Activated T-cell treated with anti-CD3 and anti-CD28 coated beads, Interleukin-2, amount 50 U/mL, for 1 hour (primary cell): ENCODE measurements at regions not wholly inside any gene's neighbourhood (a gene's known extent, or its start where the extent isn't known, plus 50 kb on each side); places are given as distances from the start of the nearest gene placed in this dataset.
"Not testable (repeated sequence)": the region's sequence is repeated elsewhere in the genome, so short reads cannot be mapped to it uniquely, and the experiment has no call there.

Experiments used
- DNase-seq: peaks from one replicate; pipeline ENCODE4 v3.0.0-alpha.2; 2020

DNA sequence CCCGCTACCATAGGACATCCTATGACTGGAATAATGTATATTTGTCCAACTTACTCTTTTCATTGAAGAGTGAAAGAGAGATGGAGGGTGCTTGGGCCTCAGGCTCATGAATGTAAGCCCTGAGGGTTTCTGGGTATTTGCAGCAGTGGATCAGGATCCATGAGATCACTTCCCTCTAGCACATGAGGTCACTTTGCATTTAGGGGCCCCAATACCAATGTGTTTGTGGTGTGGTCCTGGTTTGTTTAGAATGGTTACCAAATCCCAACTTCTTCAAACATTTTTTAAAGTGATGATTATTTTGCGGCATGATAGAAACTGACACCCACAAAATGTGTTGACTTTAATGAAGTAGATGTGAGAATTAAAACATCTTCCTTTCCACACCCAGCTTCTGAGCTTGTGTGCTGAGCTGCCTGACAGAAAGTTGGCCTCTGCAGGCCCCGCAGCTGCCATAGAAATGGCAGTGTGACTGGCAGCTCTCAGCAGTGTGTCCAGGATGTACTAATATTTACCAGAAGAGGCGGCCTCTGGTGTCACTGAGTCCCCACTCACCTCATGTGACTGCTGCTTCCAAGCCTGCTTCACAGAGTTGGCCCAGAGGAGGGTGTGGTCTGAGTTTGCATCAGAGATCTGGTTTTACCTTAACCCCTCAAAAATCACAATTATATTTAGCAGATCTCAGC is 447.6 kb upstream of the NPVF start:
- DNase-seq, result no peak

- DNase-seq, result no peak
These were observed 449.3 kb upstream of the NPVF start for GRCh38 chr7:25677595-25677994.

DNA sequence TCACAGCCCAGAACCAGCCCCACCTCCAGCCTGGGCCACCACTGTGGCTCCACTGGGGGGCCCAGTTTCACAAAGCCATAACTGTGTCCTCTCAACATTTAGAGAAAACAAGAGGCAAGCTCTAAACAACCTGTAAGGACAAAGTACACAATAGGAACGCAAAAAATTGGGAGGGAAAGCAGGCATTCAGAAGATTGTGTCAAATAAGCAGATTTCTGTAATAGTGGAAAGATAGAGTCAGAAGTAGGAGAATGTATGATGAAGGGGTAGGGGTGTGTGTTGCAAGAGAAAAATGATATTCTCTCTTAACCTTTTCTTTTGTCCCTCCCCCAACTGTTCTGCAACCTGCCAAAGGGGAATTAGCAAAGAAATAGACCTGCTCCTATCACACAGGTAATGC is 449.9 kb upstream of the NPVF start:
- no peak for DNase-seq

DNA sequence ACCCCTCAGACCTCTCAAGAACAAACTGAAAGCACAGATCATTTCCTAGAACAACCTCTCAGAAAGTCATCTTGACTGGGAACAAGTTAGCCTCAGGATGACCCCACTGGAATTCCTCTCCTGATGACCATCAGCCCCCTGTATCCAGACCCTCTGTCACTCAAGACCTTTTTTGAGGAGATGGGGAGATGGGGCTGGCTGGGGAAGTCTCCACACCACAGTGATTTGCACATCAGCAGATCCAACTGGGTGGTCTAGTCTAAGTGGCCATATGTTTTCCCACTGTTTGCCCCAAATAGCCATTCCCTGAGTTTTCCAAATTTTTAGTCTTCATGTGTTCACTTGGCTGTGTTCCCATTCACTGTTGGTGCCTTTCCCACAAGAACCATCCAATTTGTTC is 452.4 kb upstream of the NPVF start:
- no peak for DNase-seq

GRCh38 chr7:25684360-25684759 is 456.1 kb upstream of the NPVF start:
- no peak for DNase-seq

GRCh38 chr7:25686493-25686892 is 458.2 kb upstream of the NPVF start:
- no peak for DNase-seq

- no peak for DNase-seq
These were observed 457.8 kb upstream of the NFE2L3 start for GRCh38 chr7:25694211-25694610.

GRCh38 chr7:25694699-25695098 is 457.3 kb upstream of the NFE2L3 start:
- no peak for DNase-seq

DNA sequence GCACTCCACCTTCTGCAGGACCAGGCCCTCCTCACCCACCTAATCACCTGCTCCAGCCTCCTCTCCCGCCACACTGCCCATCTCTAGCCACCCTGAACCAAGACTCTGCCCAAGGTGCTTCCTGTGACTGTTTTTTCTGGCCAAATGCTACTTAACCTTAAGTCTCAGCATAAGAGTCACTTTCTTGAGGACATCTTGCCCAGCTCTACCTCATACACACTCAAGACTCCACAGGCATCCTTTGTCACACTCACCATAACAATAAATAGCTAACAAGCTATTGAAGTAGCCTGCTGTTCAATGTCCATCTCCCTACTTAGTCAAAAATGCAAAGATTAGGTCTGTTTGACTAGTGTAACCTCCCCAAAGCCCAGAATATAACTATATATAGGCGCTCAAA is 455.4 kb upstream of the NFE2L3 start:
- DNase-seq, result no peak

GRCh38 chr7:25698451-25699113 is 453.4 kb upstream of the NFE2L3 start:
- no peak for DNase-seq

DNA sequence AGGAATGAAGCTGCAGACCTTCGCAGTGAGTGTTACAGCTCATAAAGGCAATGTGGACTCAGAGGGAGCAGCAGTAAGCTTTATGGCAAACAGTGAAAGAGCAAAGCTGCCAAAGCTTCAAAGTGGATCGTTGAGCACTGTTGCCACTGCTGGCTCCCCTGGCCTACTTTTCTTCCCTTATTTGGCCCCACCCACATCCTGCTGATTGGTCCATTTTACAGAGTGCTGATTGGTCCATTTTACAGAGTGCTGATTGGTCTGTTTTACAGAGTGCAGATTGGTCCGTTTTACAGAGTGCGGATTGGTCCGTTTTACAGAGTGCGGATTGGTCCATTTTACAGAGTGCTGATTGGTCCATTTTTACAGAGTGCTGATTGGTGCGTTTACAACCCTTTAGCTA is 451.9 kb upstream of the NFE2L3 start:
- not testable (repeated sequence) for DNase-seq

DNA sequence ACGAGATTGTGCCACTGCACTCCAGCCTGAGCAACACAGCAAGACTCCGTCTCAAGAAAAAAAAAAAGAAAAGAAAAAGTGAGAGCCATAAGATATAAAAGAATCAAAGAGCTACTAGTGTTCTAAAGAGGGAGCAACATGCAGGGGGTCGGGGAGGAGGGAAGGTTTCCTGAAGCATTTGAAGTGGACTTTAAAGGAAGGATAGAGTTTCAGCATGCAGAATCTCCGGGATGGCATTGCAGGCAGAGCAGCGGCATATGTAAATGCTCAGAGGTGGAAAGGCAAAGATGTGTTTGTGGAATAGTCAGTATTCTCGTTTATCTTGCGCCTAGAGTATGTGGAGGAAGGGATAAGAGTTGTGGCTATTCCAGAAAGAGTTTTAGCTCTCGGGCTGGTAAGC is 447.6 kb upstream of the NFE2L3 start:
- no peak for DNase-seq

DNA sequence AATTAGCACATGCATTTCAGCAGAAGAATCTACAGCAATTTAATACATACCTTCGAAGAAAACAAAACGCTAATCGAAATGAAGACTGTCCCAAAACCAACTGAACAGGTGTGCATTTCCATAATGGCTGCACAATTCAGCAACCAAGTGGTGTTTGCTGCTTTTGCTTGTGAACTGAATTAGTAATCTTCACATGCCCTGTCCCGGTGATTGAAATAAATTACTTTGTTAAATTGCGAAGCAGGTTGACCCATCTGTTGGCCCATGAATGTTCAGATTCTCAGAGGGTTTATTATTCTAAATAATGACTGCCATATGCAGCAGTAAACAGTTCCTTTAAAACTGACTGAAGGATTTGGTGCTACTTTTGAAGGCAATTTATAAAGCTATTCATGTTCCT is 445.2 kb upstream of the NFE2L3 start:
- no peak for DNase-seq

- no peak for DNase-seq
These were observed 444.0 kb upstream of the NFE2L3 start for GRCh38 chr7:25707768-25708620.

GRCh38 chr7:25710959-25711358 is 441.0 kb upstream of the NFE2L3 start:
- DNase-seq, result no peak

- no peak for DNase-seq
These were observed 440.1 kb upstream of the NFE2L3 start for GRCh38 chr7:25711940-25712339.

DNA sequence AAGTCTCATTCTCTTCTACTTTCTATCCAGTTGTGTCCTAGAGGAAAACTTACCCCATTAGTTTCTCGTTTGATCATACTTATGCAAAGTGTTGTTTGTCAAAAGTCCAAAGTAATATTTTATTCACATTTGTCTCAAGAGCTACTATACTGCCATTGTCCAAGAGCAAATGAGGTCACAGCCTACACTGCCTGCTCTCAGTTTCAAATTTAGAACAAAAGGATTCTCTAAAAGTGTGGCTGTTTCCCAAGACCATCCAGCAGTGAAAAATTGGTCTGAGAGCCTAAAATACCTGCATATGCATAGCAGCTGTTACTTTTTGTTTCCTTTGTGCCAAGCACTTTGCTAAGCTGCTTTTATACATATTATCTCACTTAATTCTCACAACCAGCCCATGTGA is 439.5 kb upstream of the NFE2L3 start:
- DNase-seq, result no peak

DNA sequence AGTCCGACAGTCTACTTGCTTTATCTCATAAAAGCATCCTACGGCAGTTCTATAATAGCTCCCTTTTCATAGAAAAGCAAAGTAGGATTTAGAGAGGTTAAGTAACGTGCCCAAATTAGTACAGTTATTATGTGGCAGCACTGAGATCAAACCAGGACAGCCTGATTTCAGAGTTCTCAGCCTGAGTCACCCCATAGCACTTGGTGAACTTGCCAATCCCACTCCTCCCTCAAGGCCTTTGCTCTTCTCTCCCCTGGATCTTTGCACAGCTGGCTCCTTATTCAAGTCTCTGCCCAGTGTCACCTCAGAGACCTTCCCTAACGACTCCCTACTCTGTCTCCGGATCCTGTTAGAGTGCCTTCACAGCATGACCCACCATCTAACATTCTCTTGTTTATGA is 438.0 kb upstream of the NFE2L3 start:
- no peak for DNase-seq

DNA sequence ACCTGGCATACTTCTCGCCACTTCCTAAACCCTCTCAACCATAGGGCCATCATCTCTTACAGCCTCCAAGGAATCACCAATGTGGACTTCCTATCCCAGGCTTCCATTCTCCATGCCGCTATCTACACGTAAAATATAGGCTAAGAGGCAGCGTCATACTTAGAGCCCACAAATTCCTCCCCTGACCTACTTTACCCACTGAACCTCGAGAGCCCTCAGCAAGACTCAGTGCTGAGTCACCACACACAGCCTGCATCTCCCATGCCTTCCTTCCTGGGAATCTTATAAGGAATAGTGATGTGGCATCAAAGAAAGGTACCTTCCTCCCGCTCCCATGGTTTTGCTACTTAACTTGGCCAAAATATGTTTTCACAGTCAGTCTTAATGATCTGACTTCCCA is 435.6 kb upstream of the NFE2L3 start:
- no peak for DNase-seq

- no peak for DNase-seq
These were observed 433.4 kb upstream of the NFE2L3 start for GRCh38 chr7:25718596-25718995.

- DNase-seq, result no peak
These were observed 432.7 kb upstream of the NFE2L3 start for GRCh38 chr7:25719190-25719896.

DNA sequence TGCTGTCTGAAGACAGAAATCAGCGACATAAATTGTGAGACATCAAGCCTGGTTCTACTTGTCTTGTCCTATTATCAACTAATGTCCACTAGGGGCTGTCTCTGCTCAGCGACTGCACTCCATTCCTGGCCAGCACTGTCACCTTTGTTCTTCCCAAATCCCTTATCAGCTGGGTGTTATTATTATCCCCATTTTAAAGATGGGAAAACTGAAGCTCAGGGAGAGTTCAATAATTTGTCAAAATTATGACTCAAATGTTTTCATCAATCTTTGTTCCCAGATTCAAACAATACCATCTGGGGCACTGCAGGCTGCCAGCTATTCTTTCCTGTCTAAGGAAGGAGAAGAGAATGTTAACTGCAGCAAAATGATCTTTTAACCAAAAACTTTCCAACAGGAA is 431.6 kb upstream of the NFE2L3 start:
- DNase-seq, result no peak

DNA sequence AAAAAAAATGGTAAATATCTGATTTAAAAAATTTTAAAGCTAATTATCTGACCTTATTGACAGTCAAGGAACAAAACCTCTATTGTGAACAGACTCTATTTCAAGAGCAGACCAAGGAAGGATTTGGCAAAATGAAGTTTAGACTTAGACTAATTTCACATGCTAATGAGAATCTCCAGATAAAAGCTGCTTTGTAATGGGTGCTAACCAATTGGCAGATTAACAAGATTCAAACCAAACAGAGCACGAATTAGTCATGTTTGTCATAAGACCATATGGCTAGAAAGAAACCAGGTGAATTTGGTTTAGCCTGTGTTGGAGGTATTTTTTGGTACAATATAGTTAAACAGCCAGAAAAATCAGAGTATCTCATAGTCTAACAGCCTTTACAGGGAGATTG is 429.1 kb upstream of the NFE2L3 start:
- DNase-seq, result no peak
